SK-N-SH (cell line): ENCODE measurements at regions not wholly inside any gene's neighbourhood (a gene's known extent, or its start where the extent isn't known, plus 50 kb on each side); places are given as distances from the start of the nearest gene placed in this dataset.

ENCODE experiments used
- CTCF ChIA-PET: fragments of 300-600, 350-600 bp; formaldehyde crosslinking; extraction: SDS; loops from one replicate; lab custom pipeline; 2021; lab: Yijun Ruan, JAX
- POLR2A ChIA-PET: fragments of 350-600 bp; sonication (Branson Sonifier 250); formaldehyde crosslinking; extraction: SDS; loops from one replicate; lab custom pipeline; 2020; ENCODE audit warnings: antibody characterized with exemption, inconsistent platforms; lab: Yijun Ruan, JAX
- DNase-seq: peaks from one replicate; pipeline ENCODE4 v3.0.0; 2012
- H2AFZ ChIP-seq: fragments of 200-600 bp; sonication (generic); 2 replicates; pipeline ENCODE4 v1.8.1; 2016; ENCODE audit warnings: antibody characterized with exemption, mild to moderate bottlenecking, low read depth
- H3F3A ChIP-seq: fragments of 200-600 bp; sonication (generic); replicated peaks from 2 replicates; pipeline ENCODE3; 2016; ENCODE audit warnings: antibody characterized with exemption, mild to moderate bottlenecking; ENCODE audit not compliant: insufficient read depth
- H3K27ac ChIP-seq, 2 experiments: fragments of 200-500 bp in 1 of 2; fragments of 200-600 bp in 1 of 2; sonication (Bioruptor generic) in 1 of 2; sonication (generic), shearing (Covaris generic) in 1 of 2; 2 replicates each; pipeline versions ENCODE4 v1.5.1 to v1.6.1; 2014 to 2016; ENCODE audit warnings: low read depth in 2 of 2, inconsistent platforms in 1 of 2, low read length in 1 of 2, mild to moderate bottlenecking in 1 of 2, mixed read lengths in 1 of 2
- H3K27me3 ChIP-seq: fragments of 200-600 bp; sonication (generic), shearing (Covaris generic); 2 replicates; pipeline ENCODE4 v1.6.1; 2016; ENCODE audit warnings: mixed run types; ENCODE audit not compliant: insufficient read depth
- H3K36me3 ChIP-seq, 2 experiments: fragments of 200-500 bp in 1 of 2; fragments of 200-600 bp in 1 of 2; sonication (Bioruptor generic) in 1 of 2; sonication (generic) in 1 of 2; replicated peaks in 1 of 2; 2 replicates each; pipeline versions ENCODE3 to v1.5.1; 2014 to 2016; ENCODE audit warnings: low read length in 1 of 2, mild to moderate bottlenecking in 1 of 2; ENCODE audit not compliant: insufficient read depth in 2 of 2, control insufficient read depth in 1 of 2
- H3K4me1 ChIP-seq, 2 experiments: fragments of 200-500 bp in 1 of 2; fragments of 200-600 bp in 1 of 2; sonication (Bioruptor generic) in 1 of 2; sonication (generic), shearing (Covaris generic) in 1 of 2; 2 replicates each; pipeline versions ENCODE4 v1.5.1 to v1.6.1; 2014 to 2016; ENCODE audit warnings: low read depth in 1 of 2, low read length in 1 of 2, mixed run types in 1 of 2; ENCODE audit not compliant: insufficient read depth in 2 of 2, control insufficient read depth in 1 of 2
- H3K4me2 ChIP-seq: fragments of 200-600 bp; sonication (generic), shearing (Covaris generic); 2 replicates; pipeline ENCODE4 v1.6.1; 2017; ENCODE audit warnings: mixed run types
- H3K4me3 ChIP-seq, 2 experiments: fragments of 200-500 bp in 1 of 2; fragments of 200-600 bp in 1 of 2; sonication (Bioruptor generic) in 1 of 2; sonication (generic), shearing (Covaris generic) in 1 of 2; 2 replicates each; pipeline versions ENCODE4 v1.5.1 to v1.8.1; 2014 to 2016; ENCODE audit warnings: low read depth in 2 of 2, inconsistent platforms in 1 of 2, low read length in 1 of 2, mild to moderate bottlenecking in 1 of 2, mixed read lengths in 1 of 2, moderate library complexity in 1 of 2
- H3K79me2 ChIP-seq: fragments of 200-600 bp; sonication (generic); 2 replicates; pipeline ENCODE4 v1.8.1; 2017; ENCODE audit warnings: mild to moderate bottlenecking; ENCODE audit not compliant: insufficient read depth
- H3K9ac ChIP-seq: fragments of 200-600 bp; sonication (generic); 2 replicates; pipeline ENCODE4 v1.6.1; 2017; ENCODE audit warnings: mixed run types
- H3K9me2 ChIP-seq: fragments of 200-600 bp; sonication (generic); 2 replicates; pipeline ENCODE4 v1.6.1; 2017; ENCODE audit warnings: mixed run types
- H3K9me3 ChIP-seq: fragments of 200-600 bp; sonication (generic); 2 replicates; pipeline ENCODE4 v1.6.1; 2017; ENCODE audit warnings: mixed run types, mild to moderate bottlenecking, moderate library complexity
- H4K20me1 ChIP-seq: fragments of 200-600 bp; sonication (generic); 2 replicates; pipeline ENCODE4 v1.6.1; 2017; ENCODE audit warnings: mild to moderate bottlenecking, mixed run types; ENCODE audit not compliant: insufficient read depth
- CHD2 ChIP-seq: fragments of 150-350 bp; IDR thresholded peaks from 2 replicates; pipeline ENCODE4 v1.6.1; 2018; ENCODE audit warnings: low read length; ENCODE audit not compliant: partially characterized antibody
- ELF1 ChIP-seq: IDR thresholded peaks from 2 replicates; pipeline ENCODE4 v1.4.0; 2012
- EP300 ChIP-seq, 2 experiments: IDR thresholded peaks; 2 replicates each; pipeline versions ENCODE4 v1.4.0 to v1.6.1; 2012; ENCODE audit warnings: borderline replicate concordance in 1 of 2, low read depth in 1 of 2, low read length in 1 of 2
- FOXJ3 ChIP-seq: sonication (generic); formaldehyde crosslinking; IDR thresholded peaks from 2 replicates; pipeline ENCODE4 v1.5.1; 2020; ENCODE audit warnings: mild to moderate bottlenecking, missing genetic modification reagents
- FOXM1 ChIP-seq: IDR thresholded peaks from 2 replicates; pipeline ENCODE4 v1.4.0; 2012; ENCODE audit warnings: low read depth, mild to moderate bottlenecking
- GATA2 ChIP-seq: sonication (generic); formaldehyde crosslinking; IDR thresholded peaks from 2 replicates; pipeline ENCODE4 v1.5.0; 2020; ENCODE audit warnings: mild to moderate bottlenecking, missing genetic modification reagents
- MAX ChIP-seq: IDR thresholded peaks from 2 replicates; pipeline ENCODE4 v1.4.0; 2012; ENCODE audit warnings: low read depth
- MEF2A ChIP-seq: IDR thresholded peaks from 2 replicates; pipeline ENCODE4 v1.4.0; 2012; ENCODE audit warnings: low read depth, borderline replicate concordance
- MXI1 ChIP-seq: IDR thresholded peaks from 2 replicates; pipeline ENCODE4 v1.6.1; 2012; ENCODE audit warnings: mild to moderate bottlenecking, low read depth, low read length, improper control_type of control experiment
- NFIC ChIP-seq: IDR thresholded peaks from 2 replicates; pipeline ENCODE4 v1.4.0; 2012; ENCODE audit warnings: borderline replicate concordance
- RXRA ChIP-seq: IDR thresholded peaks from 2 replicates; pipeline ENCODE4 v1.4.0; 2012; ENCODE audit warnings: low read depth, mild to moderate bottlenecking, borderline replicate concordance
- SIN3A ChIP-seq: IDR thresholded peaks from 2 replicates; pipeline ENCODE4 v1.6.1; 2012; ENCODE audit warnings: low read depth, mild to moderate bottlenecking, low read length, moderate library complexity, borderline replicate concordance
- TAF1 ChIP-seq: IDR thresholded peaks from 2 replicates; pipeline ENCODE4 v1.6.1; 2012; ENCODE audit warnings: low read depth, mild to moderate bottlenecking, low read length, moderate library complexity, borderline replicate concordance
- TCF12 ChIP-seq: IDR thresholded peaks from 2 replicates; pipeline ENCODE4 v1.4.0; 2012
- TEAD4 ChIP-seq: IDR thresholded peaks from 2 replicates; pipeline ENCODE4 v1.4.0; 2012; ENCODE audit warnings: mild to moderate bottlenecking, borderline replicate concordance; ENCODE audit not compliant: insufficient read depth
- USF2 ChIP-seq: fragments of 150-350 bp; IDR thresholded peaks from 2 replicates; pipeline ENCODE4 v1.6.1; 2017; ENCODE audit warnings: antibody characterized with exemption, low read length, low read depth, borderline replicate concordance
- YY1 ChIP-seq: IDR thresholded peaks from 2 replicates; pipeline ENCODE4 v1.4.0; 2012; ENCODE audit warnings: low read depth, mild to moderate bottlenecking
- WGBS: methylation state at CpG from one replicate; pipeline ENCODE4 v1.1.6; 2017; ENCODE audit warnings: low lambda C conversion rate; 5-methylcytosine and 5-hydroxymethylcytosine counted together
- TF ChIP-seq, protein P1 (sequence below): fragments of 200-600 bp; sonication (generic); IDR thresholded peaks from 2 replicates; pipeline ENCODE4 v1.6.1; 2017; ENCODE audit warnings: antibody characterized with exemption, mild to moderate bottlenecking, moderate library complexity

GRCh38 chr9:126219166-126219565 is 107.5 kb upstream of the MVB12B start (continued):
- TF ChIP-seq, protein P1, sequence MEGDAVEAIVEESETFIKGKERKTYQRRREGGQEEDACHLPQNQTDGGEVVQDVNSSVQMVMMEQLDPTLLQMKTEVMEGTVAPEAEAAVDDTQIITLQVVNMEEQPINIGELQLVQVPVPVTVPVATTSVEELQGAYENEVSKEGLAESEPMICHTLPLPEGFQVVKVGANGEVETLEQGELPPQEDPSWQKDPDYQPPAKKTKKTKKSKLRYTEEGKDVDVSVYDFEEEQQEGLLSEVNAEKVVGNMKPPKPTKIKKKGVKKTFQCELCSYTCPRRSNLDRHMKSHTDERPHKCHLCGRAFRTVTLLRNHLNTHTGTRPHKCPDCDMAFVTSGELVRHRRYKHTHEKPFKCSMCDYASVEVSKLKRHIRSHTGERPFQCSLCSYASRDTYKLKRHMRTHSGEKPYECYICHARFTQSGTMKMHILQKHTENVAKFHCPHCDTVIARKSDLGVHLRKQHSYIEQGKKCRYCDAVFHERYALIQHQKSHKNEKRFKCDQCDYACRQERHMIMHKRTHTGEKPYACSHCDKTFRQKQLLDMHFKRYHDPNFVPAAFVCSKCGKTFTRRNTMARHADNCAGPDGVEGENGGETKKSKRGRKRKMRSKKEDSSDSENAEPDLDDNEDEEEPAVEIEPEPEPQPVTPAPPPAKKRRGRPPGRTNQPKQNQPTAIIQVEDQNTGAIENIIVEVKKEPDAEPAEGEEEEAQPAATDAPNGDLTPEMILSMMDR = no peak
- no peak for TF ChIP-seq SIN3A

- POLR2A ChIA-PET = no interaction called here
- H3K27me3 ChIP-seq = peaks cover 4% of the 10 kb centered on the region; the same call in 1 of the 2 replicates
- no peaks in the 10 kb centered on the region for H3K79me2 ChIP-seq
- no peak for TF ChIP-seq FOXM1
- TF ChIP-seq MXI1 = no peak
- no peak for TF ChIP-seq TAF1
- TF ChIP-seq CHD2 = no peak
- no peak for TF ChIP-seq RXRA
- no peak for TF ChIP-seq TCF12
- TF ChIP-seq NFIC = no peak
- TF ChIP-seq YY1 = no peak
- TF ChIP-seq TEAD4 = no peak
- TF ChIP-seq MAX = no peak
- no peak for TF ChIP-seq MEF2A
- TF ChIP-seq EP300 (IDR thresholded peaks at IDR 0.05; ENCODE audit: borderline replicate concordance in 1 of 2, low read depth in 1 of 2, low read length in 1 of 2) = no peak
- TF ChIP-seq, protein P1 = no peak
- TF ChIP-seq ELF1 = no peak
- no peak for TF ChIP-seq SIN3A
- no peak for TF ChIP-seq USF2
- no peak for TF ChIP-seq FOXJ3
- no peak for TF ChIP-seq GATA2 (CRISPR knock-in tag)
- H3K27ac ChIP-seq = no peak overlapping the region
- no peaks in the 10 kb centered on the region; the same call in 1 of the 2 replicates for H3K9me3 ChIP-seq
- H3K4me1 ChIP-seq = no peaks in the 10 kb centered on the region
- no peak overlapping the region for H3K9ac ChIP-seq
- 63% methylated on average over 7 of the region's 11 CpGs for WGBS
- H3K9me2 ChIP-seq = no peaks in the 10 kb centered on the region
- H3K36me3 ChIP-seq = no peaks in the 10 kb centered on the region
- no peak overlapping the region for H3K4me3 ChIP-seq
- no peak for DNase-seq
- no peaks in the 10 kb centered on the region for H4K20me1 ChIP-seq
- CTCF ChIA-PET = no interaction called here
- no peak overlapping the region for H2AFZ ChIP-seq
- H3K4me2 ChIP-seq = no peak overlapping the region
- no peaks in the 10 kb centered on the region for H3F3A ChIP-seq
These were observed 107.0 kb upstream of the MVB12B start for GRCh38 chr9:126219648-126220063.
